CD4-positive, alpha-beta T cell treated with Interleukin-6 for 4 hours (primary cell): ENCODE measurements at regions not wholly inside any gene's neighbourhood (a gene's known extent, or its start where the extent isn't known, plus 50 kb on each side); places are given as distances from the start of the nearest gene placed in this dataset.
"Not testable (repeated sequence)": the region's sequence is repeated elsewhere in the genome, so short reads cannot be mapped to it uniquely, and the experiment has no call there.

ENCODE experiments used
- DNase-seq: peaks from one replicate; pipeline ENCODE4 v3.0.0-alpha.2; 2020; ENCODE audit warnings: mixed read lengths

- DNase-seq, result no peak
Measured at GRCh38 chr6:26175033-26175427, 87.8 kb downstream of the HFE start.

DNA sequence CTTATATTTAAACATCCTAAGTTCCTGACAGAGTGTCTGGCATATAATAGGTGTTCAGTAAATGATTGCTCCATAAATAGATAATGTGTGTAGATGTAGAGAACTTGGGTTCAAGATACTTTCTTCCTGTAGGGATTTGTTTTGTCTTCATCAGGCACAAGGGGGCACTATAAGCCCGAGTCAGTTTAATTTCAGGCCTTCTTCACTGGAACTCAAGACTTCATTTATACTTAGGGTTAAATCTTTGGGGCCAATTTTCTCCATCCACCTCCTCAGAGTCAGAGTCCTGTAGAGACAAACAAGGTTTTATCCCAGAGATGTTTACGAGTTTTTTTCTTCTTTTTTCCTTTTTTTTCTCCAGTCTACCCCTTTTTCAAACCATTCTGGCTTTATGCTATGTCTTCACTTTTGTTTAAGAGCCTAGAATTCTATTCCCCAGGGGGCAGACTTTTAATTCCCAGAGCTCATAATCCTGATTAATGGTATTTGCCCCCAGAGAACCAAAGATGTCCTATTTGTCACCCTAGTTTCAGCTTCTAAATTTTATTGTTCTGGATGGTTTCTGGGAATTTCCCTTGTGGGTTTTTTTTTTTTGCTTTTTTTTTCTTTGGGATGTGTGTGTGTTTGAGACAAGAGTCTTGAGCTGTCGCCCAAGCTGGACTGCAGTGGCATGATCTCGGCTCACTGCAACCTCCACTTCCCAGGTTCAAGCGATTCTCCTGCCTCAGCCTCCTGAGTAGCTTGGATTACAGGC is 88.4 kb downstream of the HFE start:
- DNase-seq, result peak; percentile 71

GRCh38 chr6:26179675-26180074 is 92.4 kb downstream of the HFE start:
- DNase-seq, result no peak

DNA sequence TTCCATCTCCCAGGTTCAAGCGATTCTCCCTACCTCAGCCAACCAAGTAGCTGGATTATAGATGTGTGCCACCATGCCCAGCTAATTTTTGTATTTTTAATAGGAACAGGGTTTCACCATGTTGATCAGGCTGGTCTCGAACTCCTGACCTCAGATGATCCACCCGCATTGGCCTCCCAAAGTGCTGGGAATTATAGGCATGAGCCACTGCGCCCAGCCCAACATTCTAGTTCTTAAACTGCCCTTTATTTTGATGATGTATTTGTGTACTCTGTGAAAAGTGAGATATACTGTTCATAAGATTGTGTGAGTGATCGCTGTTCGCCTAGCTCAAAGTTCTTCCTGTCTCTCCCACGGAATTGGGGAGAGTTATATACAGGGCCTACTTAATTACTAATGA is 93.1 kb downstream of the HFE start:
- DNase-seq, result no peak

- no peak for DNase-seq
Measured at GRCh38 chr6:26183237-26183580, 96.0 kb downstream of the HFE start.

GRCh38 chr6:26183581-26184366 is 96.5 kb downstream of the HFE start:
- DNase-seq, result peak; percentile 59

GRCh38 chr6:26184367-26184891 is 97.2 kb downstream of the HFE start:
- DNase-seq, result no peak

- no peak for DNase-seq
Measured at GRCh38 chr6:26185004-26185403, 97.8 kb downstream of the HFE start.

DNA sequence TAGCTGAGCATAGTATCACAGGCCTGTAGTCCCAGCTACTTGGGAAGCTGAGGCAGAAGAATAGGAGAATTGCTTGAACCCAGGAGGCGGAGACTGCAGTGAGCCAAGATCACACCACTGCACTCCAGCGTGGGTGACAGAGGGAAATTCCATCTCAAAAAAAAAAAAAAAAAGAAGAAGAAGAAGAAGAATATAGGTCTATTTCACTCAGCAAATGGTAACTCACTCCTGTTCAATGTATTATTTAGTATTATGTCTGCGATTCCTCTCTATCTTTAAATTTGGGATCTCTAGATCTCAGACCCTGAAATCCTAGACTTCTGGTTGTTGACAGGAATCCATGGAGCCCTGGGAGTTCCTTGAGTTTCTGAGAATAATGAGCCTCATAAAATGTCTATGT is 98.6 kb downstream of the HFE start:
- DNase-seq, result no peak

GRCh38 chr6:26186652-26187051 is 99.4 kb downstream of the HFE start:
- DNase-seq, result no peak

- no peak for DNase-seq
Measured at GRCh38 chr6:26187292-26187691, 100.1 kb downstream of the HFE start.

DNA sequence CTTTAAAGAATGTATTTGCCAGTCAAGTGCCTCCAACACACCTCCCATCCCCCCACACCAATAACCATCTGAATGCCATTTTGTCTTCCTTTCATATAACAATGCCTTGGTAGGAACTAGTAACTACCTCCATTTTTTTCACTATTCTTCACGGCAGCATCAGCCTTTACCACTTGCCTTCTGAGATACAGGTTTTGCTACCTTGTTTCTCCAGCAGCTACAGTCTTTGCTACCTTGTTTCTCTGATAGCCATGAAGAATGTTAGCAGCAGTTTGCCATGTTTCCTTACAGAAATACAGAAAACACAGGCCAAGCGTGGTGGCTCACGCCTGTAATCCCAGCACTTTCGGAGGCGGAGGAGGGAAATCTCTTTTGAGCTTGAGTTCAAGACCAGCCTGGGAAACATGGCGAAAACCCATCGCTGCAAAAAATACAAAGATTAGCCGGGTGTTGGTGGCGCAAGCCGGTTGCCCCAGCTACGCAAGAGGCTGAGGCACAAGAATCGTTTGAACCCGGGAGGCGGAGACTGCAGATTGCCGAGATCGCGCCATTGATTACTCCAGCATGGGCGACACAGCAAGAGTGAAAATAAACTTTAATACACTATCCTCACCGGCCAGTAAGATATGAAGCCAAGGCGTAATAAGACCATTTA is 100.9 kb downstream of the HFE start:
- DNase-seq, result peak; percentile 56

DNA sequence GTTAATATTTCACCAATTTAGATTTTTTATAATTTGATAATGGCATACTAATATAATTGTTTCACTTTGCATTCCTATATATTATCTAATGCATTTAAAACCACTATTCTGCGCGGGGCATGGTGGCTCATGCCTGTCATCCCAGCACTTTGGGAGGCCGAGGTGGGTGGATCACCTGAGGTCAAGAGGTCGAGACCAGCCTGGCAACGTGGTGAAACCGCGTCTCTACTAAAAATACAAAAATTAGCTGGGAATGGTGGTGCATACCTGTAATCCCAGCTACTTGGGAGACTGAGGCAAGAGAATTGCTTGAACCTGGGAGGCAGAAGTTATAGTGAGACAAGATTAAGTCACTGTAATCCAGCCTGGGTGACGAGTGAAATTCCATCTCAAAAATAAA is 104.3 kb downstream of the HFE start:
- DNase-seq, result not testable (repeated sequence)

DNA sequence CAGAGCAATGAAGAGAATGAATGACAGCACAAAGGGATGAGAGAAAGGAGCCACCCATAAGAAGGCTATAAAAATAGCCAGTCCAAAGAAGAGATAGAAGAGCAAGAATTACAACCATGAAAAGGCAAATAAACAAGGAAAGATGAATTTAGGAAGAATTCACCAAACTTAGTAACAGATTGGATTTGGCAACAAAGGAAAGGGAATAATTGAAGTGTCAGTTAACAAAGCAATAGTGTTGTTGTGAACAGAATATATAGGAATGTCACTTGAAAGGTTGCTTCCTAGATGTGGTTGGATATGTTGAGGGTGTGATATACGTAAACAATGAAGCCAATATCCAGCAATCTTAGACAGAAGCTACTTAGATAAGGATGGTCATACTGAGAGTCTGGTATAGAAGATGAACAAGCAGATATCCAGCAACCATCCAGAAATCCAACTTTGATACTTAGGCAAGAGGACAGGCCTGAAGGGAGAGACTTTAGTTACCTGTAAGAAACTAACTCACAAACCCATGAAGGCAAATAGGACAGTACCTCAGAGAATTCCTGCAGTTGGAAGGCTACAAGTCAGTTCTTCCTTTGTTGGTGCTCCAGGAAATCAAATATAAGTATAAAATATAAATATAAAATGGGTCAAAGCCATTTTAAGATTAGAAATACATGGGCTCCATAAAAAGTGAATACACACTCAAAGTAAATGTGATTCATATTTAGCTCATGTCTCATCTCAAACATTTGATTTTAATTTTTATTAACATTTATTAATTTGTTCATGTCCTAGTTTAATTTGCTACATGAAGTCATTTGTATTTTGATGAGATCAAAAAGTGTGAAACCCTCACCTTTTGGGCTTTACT is 106.5 kb downstream of the HFE start:
- no peak for DNase-seq

DNA sequence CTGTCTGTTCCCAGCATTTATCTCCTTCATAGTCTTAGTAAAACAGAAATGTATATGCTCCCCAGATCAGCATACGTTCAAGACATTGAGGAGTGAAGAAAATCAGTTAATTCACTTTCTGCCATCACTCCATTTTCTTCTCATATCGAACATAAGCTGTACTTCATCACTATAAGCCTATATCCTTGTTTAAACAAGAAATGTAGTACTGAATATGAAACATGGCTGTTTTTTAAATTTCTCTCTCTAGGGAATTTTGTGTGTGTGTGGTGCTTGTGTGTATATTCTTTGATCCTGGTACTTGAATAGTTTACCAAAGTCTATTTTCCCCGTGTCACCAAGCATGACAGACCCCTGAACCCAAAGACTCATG is 107.1 kb downstream of the HFE start:
- no peak for DNase-seq

DNA sequence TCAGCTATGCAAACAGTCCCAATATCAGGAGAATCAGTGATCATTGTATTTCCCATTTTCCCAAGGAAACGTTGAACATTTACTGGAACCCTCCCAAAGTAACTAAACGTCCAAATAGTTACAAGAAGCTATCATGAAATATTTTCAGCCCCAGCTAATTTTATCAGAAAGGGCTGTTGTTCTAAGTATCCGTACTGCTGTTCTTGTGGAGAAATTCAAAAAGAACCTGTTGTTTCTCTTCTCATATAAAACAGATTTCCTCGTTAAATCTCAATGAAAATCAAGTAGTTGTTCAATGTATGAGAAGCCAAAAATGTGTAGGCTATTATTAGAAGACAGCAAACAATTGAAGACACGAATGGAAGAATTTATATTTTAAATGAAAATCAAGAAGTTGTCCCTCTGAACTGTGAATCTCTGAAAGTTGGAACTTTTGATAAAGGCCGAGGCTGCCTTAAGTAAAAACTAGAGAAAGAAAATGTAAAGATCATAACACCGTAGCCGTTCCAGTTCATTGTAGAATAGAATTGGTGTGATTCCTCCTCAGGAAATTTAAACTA is 107.7 kb downstream of the HFE start:
- DNase-seq, result no peak

DNA sequence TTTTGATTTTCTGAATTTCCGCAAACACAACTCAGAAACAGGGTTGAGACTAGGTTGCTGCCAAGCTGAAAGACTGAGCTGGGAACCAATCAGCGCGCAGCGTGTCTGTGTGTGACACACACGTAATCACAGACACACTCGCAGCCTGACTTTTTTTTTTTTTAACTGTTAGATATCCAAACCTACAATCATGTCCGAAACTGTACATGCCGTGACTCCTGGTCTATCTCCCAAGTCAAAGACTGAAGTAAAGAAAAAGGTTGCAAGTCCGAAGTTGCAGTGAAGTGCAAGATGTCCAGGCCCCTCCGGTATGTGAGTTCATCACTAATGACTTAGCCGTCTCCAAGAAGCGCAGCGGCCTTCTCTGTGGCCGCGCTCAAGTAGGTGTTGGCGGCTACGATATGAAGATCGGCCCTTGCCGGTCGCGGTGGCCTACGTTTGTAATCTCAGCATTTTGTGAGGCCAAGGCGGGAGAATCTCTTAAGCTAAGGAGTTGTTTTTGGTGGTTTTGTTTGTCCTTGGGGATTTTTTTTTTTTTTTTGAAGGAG is 108.2 kb downstream of the HFE start:
- peak; percentile 89 for DNase-seq

DNA sequence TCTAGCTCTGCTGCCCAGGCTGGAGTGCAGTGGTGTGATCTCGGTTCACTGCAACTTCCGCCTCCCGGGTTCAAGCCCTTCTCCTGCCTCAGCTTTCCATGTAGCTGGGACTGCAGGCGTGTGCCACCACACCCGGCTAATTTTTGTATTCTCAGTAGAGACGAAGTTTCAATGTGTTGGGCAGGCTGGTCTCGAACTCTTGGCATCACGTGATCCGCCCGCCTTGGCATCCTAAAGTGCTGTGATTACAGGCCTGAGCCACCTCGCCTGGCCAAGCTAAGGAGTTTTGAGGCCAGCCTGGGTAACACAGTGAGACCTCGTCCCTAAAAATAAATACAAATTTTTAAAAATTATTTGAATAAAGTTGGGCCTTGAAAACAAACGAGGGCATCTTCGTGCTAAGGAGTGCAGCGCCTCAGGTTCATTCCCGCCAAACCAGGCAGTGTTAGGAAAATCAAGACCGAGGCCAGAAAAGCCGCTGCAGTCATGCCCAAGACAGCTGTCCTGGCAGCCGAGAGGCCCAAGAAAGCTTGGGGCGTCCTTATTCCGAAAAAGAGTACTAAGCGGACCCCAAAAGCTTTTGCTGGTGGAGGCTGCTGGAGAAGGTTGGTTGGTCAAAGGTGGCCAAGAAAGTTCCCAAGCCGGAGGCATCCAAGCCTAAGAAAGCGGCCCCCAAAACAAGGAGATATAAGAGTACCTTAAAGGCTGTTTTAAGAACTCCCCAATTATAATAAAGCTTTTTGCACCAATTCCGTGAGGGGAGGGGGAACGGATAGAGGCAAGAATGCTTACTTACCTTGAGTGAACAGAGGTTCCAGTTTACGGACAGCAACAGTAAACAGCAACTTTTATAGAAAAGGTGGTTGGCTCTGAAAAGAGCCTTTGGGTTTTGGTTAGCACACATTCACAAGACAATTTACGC is 109.0 kb downstream of the HFE start:
- no peak for DNase-seq

- peak; percentile 84 for DNase-seq
Measured at GRCh38 chr6:26196846-26197635, 109.8 kb downstream of the HFE start.

DNA sequence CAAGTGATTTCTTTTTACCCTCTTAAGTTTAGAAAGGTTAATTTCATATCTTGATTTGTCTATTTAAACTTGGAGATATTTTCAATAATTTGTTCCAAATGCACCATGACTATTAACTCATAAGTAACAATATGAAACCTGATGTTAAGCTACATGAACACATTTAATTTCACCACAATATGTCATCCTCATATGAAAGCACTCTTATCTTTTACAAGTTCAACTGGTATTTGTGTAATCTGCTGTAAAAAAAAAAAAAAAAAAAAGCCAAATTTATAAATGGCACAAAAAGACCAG is 110.4 kb downstream of the HFE start:
- DNase-seq, result no peak
